Astrocyte (in vitro differentiated cells and primary cell): ENCODE measurements at regions not wholly inside any gene's neighbourhood (a gene's known extent, or its start where the extent isn't known, plus 50 kb on each side); places are given as distances from the start of the nearest gene placed in this dataset.

ENCODE experiments used
- EZH2 ChIP-seq: IDR thresholded peaks from 2 replicates; pipeline ENCODE4 v1.6.1; 2012; ENCODE audit warnings: mild to moderate bottlenecking, low read length, inconsistent platforms; ENCODE audit not compliant: insufficient read depth
- TF ChIP-seq, protein P1 (sequence below): IDR thresholded peaks from 2 replicates; pipeline ENCODE4 v1.5.1; 2011; ENCODE audit warnings: low read depth, mild to moderate bottlenecking, inconsistent platforms, low read length, moderate library complexity; ENCODE audit not compliant: insufficient read depth

- TF ChIP-seq, protein P1, sequence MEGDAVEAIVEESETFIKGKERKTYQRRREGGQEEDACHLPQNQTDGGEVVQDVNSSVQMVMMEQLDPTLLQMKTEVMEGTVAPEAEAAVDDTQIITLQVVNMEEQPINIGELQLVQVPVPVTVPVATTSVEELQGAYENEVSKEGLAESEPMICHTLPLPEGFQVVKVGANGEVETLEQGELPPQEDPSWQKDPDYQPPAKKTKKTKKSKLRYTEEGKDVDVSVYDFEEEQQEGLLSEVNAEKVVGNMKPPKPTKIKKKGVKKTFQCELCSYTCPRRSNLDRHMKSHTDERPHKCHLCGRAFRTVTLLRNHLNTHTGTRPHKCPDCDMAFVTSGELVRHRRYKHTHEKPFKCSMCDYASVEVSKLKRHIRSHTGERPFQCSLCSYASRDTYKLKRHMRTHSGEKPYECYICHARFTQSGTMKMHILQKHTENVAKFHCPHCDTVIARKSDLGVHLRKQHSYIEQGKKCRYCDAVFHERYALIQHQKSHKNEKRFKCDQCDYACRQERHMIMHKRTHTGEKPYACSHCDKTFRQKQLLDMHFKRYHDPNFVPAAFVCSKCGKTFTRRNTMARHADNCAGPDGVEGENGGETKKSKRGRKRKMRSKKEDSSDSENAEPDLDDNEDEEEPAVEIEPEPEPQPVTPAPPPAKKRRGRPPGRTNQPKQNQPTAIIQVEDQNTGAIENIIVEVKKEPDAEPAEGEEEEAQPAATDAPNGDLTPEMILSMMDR, result no peak
- no peak for TF ChIP-seq EZH2
Measured at GRCh38 chr12:92520511-92520910, 182.3 kb upstream of the PLEKHG7 start.
